ENCODE measurements at regions not wholly inside any gene's neighbourhood (a gene's known extent, or its start where the extent isn't known, plus 50 kb on each side); places are given as distances from the start of the nearest gene placed in this dataset.

DNA sequence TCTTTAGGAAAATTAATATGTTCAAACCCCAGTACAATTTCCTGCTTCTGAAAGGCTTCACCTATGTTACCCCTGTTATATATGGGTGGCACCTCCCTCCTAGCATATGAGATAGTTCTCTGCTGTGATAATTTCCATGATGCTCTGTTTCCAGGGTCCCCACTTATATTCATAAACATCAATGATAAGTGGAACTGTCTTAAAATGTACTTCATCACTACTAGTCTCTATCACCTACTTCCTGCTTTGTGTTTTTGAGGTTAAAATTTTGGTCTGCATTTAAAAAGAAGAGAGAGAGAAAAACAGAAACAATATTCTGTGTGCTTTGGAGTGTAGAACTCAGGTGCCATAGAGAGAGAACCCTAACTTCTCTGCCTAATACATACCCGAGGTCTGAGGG is 234.7 kb downstream of the HTR1A start:
- Histone ChIP-seq H3K4me3 (ENCODE audit: insufficient read depth, low read depth, low read length) (no peak overlapping the region), H2AK5ac (ENCODE audit: low read depth, low read length) (no peak overlapping the region), H2BK15ac (ENCODE audit: low read depth, low read length) (no peak overlapping the region), H3K36me3 (ENCODE audit: control insufficient read depth, insufficient read depth, low read length) (no peaks in the 10 kb centered on the region), H3K23ac (ENCODE audit: low read depth, low read length) (no peak overlapping the region), H2BK20ac (ENCODE audit: low read depth, low read length) (no peak overlapping the region), H3K9me3 (ENCODE audit: control insufficient read depth, insufficient read depth, low read length) (0 out of 2 replicates have a peak, but pooled peaks cover 4% of the 10 kb centered on the region), H3K18ac (ENCODE audit: low read depth, low read length) (no peak overlapping the region), H2BK5ac (ENCODE audit: low read depth, low read length, poor library complexity, severe bottlenecking) (no peak overlapping the region), H3K27me3 (ENCODE audit: control insufficient read depth, insufficient read depth, low read length) (no peaks in the 10 kb centered on the region), H3K4me1 (ENCODE audit: control insufficient read depth, insufficient read depth, low read length) (no peaks in the 10 kb centered on the region), H2BK120ac (ENCODE audit: low read depth, low read length) (no peak overlapping the region), H3K9ac (ENCODE audit: low read depth, low read length) (no peak overlapping the region), H3K9me1 (ENCODE audit: insufficient read depth, low read length) (no peaks in the 10 kb centered on the region), H4K5ac (ENCODE audit: low read depth, low read length) (no peak overlapping the region), H3K4ac (ENCODE audit: low read depth, low read length) (no peak overlapping the region), H2AFZ (replicated peaks; ENCODE audit: low read length, poor library complexity) (no peak overlapping the region), H3K14ac (replicated peaks; ENCODE audit: low read depth, low read length) (no peak overlapping the region), H3K27ac (ENCODE audit: insufficient read depth, low read length) (no peak overlapping the region), H4K20me1 (ENCODE audit: insufficient read depth, low read length) (no peaks in the 10 kb centered on the region), H4K8ac (ENCODE audit: low read depth in 2 of 2, low read length in 2 of 2) (no peak overlapping the region), H3K4me2 (ENCODE audit: low read depth, low read length) (no peak overlapping the region), H2AK9ac (replicated peaks; ENCODE audit: low read depth, low read length, poor library complexity) (no peak overlapping the region), H3K79me1 (ENCODE audit: low read depth in 1 of 2, low read length in 2 of 2) (no peaks in the 10 kb centered on the region), H3K56ac (ENCODE audit: extremely low read depth, insufficient read depth, low read length) (no peak overlapping the region), H4K91ac (ENCODE audit: insufficient read depth, low read depth, low read length) (no peak overlapping the region)
- ChIA-PET POLR2A (ENCODE audit: unreplicated experiment) (no interaction called here), CTCF (no interaction called here)
- dilution Hi-C loops (cut with HindIII; ENCODE audit: low sequenced_read_pairs, unreplicated experiment) (no loop called here), in situ Hi-C loops (cut with MboI; ENCODE audit: low sequenced_read_pairs) (no loop called here), intact Hi-C loops (cut with micrococcal nuclease) (no loop called here)
- TF ChIP-seq BHLHE40 (IDR thresholded peaks at IDR 0.05; ENCODE audit: low read depth, low read length) (no peak), POLR2A (IDR thresholded peaks at IDR 0.05; ENCODE audit: low read depth, low read length) (no peak), FOS (IDR thresholded peaks at IDR 0.05; ENCODE audit: low read depth, low read length) (no peak), CHD1 (IDR thresholded peaks at IDR 0.05; ENCODE audit: low read depth, low read length) (no peak), NFE2L2 (IDR thresholded peaks at IDR 0.05; ENCODE audit: low read depth, low read length) (no peak), RAD21 (IDR thresholded peaks at IDR 0.05; ENCODE audit: low read length) (no peak)
- DNase-seq (no peak), ATAC-seq (ENCODE audit: low read depth) (no peak)
- no TSS peak for BruUV-seq (replicated peaks)
- WGBS, 2 experiments (ENCODE audit: extremely low coverage in 2 of 2, insufficient read length in 1 of 2) = no CpG with 5 or more reads among the region's 1 CpG

All from IMR-90 (cell line).